HEK293T (cell line): ENCODE measurements at regions not wholly inside any gene's neighbourhood (a gene's known extent, or its start where the extent isn't known, plus 50 kb on each side); places are given as distances from the start of the nearest gene placed in this dataset.

Experiments used
- ARNT ChIP-seq: fragments of 450-650 bp; IDR thresholded peaks from 2 replicates; pipeline ENCODE4 v1.6.1; 2017; ENCODE audit warnings: mild to moderate bottlenecking
- CTBP1 ChIP-seq: fragments of 450-650 bp; IDR thresholded peaks from 2 replicates; pipeline ENCODE4 v1.6.1; 2016; ENCODE audit warnings: borderline replicate concordance
- FOXM1 ChIP-seq: fragments of 450-650 bp; IDR thresholded peaks from 2 replicates; pipeline ENCODE4 v1.6.1; 2017; ENCODE audit warnings: mild to moderate bottlenecking, borderline replicate concordance
- LEF1 ChIP-seq: fragments of 450-650 bp; IDR thresholded peaks from 2 replicates; pipeline ENCODE4 v1.6.1; 2017; ENCODE audit warnings: mild to moderate bottlenecking, borderline replicate concordance
- SP1 ChIP-seq: fragments of 450-650 bp; IDR thresholded peaks from 2 replicates; pipeline ENCODE4 v1.6.1; 2017

DNA sequence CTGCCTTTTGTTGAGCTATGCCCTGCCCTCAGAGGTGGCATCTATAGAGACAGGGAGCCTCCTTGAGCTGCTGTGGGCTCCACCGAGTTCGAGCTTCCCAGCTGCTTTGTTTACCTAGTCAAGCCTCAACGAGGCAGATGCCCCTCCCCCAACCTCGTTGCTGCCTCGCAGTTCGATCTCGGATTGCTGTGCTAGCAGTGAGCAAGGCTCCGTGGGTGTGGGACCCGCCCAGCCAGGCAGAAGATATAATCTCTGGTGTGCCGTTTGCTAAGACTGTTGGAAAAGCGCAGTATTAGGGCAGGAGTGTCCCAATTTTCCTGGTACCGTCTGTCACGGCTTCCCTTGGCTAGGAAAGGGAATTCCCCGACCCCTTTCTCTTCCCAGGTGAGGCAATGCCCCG lies 88.4 kb upstream of the CDK6 start:
- TF ChIP-seq SP1 (no peak), ARNT (no peak), LEF1 (no peak), CTBP1 (no peak), FOXM1 (no peak)
